ENCODE measurements at regions not wholly inside any gene's neighbourhood (a gene's known extent, or its start where the extent isn't known, plus 50 kb on each side); places are given as distances from the start of the nearest gene placed in this dataset.

GRCh38 chr20:22288957-22289356 lies 295.4 kb downstream of the FOXA2 start:
- TF ChIP-seq CTCF (IDR thresholded peaks at IDR 0.05; ENCODE audit: low read depth, low read length): no peak
- no peak for TF ChIP-seq POLR2A (IDR thresholded peaks at IDR 0.05; ENCODE audit: extremely low read depth, insufficient read length)

All from NB4 (cell line).